Suppressor macrophage treated with lipopolysaccharide for 1 hour (primary cell): ENCODE measurements at regions not wholly inside any gene's neighbourhood (a gene's known extent, or its start where the extent isn't known, plus 50 kb on each side); places are given as distances from the start of the nearest gene placed in this dataset.
"Not testable (repeated sequence)": the region's sequence is repeated elsewhere in the genome, so short reads cannot be mapped to it uniquely, and the experiment has no call there.

Source experiments
- DNase-seq, 3 donors: peaks; one replicate each; pipeline ENCODE4 v3.0.0-alpha.2; 2020 to 2022

DNA sequence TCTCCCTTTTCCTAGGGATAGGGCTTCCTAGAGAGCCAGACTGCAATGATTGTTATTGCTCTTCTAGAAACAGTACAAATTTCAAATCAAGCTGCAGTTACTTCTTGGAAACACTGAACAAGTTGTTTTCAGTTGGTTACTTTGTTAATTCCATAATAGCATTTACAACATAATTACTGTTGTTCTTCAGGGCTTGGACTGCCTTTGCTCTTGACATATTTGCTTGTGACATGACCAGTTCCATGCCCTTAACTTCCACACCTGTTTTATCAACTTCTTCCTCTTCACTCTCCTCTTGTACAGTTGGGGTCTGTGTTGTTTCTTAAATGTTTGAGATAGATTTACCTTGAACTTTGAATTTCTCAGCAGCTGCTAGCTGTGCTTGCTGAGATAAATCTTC lies 104.4 kb downstream of the SEC23IP start:
- DNase-seq = no peak

DNA sequence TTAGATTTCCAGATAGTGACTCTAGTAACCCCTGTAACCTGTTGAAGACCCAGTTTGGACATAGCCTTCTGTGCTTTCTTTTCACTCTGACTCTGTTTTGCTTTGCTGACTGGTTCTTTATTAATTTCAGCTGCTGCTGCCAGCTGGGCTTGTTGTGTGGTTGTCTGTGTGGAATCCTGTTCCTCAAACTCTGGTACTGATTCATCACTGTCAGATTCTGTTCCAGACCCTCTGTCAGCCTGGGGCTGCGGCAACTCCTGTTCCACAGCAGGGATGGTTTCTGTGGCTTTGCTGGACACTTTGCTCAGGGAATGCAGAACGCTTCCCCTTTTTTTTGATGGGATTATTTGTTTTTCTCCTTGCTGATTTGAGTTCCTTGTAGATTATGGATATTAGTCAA lies 104.9 kb downstream of the SEC23IP start:
- no peak for DNase-seq

DNA sequence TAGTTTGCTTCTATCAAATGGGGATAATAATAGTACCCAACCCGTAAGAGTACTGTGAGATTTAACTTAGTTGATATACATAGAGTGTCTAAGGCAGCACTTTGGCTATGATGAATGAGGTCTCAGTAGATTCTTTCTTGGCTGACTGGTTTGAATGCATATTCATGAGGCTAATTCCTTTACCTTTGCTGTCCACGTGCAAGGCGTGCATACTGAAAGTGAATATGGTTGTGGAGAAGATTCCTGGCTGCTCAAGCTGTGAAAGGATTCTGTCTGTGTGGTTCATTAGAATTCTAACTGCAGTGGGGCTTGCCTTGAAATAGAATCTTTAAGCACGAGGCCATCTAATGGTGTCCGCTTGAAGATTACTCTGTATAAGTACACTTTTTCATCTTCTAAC lies 110.3 kb downstream of the SEC23IP start:
- DNase-seq = no peak

DNA sequence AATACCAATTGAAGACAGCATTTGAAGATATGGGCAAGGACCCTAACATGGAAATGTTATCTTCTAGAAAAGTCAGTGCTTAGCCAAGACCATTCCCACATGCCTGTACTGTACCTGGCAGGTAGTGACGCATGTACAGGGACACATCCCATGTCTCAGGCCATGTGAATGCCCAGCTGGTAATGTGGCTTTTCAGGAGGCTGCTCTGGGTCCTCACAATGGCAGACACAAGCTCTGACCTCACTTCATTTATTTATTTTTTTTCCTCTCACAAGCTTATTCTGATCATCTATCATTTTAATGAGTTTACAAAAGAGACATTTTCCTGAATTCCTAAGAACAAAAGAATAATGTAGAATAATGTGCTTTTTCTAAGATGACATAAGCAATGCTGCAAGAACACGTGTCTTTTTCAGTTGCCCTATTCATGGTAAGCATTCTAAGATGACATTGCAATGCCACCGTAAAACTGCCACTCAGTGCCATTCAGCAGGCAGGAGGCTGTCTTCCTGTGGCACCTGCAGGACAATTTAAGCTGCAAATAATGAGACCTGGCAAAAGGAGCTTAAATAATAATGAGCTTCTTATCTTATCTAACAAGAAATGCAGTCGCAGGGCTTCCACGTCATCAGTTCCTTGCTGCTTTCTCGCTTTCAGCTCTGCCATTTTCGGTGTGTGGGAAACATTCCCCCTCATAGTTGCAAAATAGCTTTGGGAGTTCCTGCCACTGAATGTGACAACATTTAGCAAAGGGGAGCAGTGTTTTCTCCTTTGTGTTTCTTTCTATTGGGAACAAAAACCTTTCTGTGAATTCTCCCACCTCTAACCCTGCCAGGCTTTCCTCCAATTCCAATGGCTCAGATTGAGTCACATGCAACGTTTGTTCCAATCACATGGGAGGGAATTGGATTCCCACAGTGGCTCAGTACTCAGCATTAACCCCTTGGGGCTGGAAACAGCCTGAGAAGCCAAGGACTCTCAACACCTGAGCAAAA lies 113.0 kb downstream of the SEC23IP start:
- no peak for DNase-seq

DNA sequence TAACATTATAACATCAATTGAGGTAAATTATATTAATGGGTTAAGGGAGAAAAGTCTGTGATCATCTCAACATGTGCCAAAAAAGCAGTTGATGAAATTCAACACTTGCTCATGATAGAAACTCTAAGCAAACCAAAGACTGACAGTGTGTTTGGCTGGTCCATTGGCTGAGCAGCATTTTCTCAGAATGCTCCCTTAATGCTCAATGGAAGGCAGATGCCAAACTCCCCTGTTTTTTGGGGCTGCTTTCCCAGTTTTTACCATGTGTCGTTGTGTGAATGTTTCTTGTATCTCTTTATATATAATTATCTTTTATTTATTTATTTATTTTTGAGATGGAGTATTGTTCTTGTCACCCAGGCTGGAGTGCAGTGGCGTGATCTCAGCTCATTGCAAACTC lies 114.7 kb downstream of the SEC23IP start:
- DNase-seq = no peak

DNA sequence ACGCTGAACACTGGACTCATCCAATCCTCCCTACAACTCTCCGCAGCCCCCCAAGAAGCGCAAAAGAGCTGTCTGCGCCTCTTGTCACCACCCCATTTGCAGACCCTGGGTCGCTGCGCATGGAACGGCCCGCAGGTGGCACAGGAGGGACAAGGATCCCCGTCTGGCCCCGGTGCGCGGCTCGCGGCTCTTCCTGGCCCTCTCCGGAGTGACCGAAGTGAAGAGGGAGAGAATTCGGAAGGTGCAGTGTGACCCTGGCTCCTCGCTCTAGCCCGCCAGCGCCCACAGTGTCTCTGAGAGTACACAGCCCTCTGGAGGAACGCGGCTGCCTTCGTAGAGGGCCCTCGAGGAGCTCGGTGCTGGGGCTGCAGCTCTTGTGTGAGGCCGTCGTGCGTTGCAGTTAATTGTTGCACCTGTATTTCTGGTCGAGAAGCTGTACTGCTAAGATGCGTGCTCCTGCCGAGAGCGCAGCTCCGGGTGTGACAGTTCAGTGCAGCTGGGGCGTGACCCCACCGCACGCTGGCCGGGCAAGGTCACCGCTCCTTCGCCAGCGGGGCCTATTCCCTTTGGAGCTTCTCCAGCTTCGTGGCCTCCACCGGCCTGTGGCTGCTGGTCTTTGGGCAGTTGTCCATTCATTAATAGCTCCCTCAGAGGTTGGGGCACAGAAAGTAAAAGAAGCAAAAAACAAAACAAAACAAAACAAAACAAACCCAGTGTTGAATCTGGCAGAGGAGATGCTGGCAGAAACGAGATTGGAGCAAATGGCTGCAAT lies 119.0 kb downstream of the SEC23IP start:
- no peak for DNase-seq

DNA sequence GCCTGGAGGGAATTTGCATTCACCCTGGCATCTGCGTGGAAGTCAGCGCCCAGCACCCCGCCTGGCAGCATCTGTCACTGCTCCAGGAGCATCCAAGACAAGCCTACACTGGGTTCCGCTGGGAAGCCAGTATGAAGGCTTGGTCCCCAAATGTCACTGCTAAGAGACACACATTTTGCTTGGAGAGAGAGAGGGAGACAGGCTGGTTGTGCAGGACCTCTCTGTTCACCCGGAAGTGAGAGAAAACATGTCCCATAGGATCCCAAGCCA lies 119.5 kb downstream of the SEC23IP start:
- no peak for DNase-seq

DNA sequence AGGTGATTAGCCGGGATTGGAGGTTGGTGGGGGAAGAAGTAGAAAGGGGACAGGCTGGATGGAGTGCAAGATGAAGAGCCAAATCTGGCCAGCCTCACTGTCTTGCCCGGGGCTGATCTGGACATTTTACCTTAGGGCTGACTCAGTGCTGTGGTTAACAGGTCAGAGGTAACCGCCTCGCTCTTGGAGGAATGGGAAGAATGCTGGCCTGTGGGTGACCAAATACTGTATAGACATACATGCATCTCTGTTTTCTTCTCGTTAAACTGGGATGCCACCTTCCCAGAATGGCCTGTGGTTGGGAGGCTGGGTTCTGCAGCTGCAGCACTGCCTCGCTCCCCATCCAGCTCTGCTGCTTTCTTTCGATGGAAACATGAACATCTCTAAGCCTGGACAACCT lies 120.0 kb downstream of the SEC23IP start:
- no peak for DNase-seq

DNA sequence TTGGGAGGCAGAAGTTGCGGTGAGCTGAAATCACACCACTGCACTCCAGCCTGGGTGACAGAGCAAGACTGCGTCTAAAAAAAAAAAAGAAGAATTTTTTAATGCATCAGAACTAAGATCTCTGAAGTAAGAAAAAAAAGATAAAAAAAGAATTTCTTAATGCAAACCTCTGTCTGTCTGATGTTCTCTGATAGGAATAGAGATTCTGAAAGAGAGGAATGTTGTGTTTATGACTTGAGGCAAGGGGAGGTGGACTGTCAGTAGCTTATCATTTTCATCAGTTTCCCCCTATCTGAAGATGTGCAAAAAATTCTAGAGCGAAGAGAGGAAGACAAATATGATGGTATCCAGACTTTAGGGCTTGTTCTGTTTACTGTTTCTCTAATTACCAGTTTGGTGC lies 121.5 kb downstream of the SEC23IP start:
- no peak for DNase-seq

DNA sequence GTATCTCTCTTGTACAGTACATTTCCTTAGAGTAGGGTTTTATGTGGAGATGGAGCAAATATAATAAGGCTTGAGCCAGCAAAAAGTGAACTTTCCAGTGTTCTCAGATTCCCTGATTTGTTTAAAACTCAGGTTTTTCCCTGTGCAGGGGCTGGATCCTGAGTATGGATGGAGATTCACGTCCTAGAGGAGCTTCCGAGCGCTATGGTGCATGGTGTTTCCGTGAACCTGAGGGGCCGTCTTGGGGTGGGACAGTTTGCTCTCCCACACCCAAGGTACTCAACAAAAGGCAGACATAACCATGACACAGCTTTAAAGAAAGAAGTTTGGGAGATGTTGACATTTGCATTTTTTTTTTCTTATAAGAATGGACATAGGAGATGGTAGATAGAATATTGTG lies 122.5 kb downstream of the SEC23IP start:
- no peak for DNase-seq

DNA sequence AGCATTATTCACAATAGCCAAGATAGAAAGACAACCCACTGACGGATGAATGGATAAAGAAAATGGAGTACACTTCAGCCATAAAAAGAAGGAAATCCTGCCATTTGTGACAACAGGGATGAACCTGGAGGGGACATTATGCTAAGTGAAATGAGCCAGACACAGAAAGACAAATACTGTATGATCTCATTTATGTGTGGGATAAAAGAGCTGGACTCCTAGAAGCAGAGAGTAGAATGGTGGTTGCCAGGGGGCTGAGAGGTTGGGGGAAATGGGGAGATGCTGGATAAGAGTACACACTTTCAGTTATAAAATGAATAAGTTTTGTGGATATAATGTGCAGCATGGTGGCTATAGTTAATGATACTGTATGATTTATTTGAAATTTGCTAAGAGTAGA lies 124.4 kb downstream of the SEC23IP start:
- no peak for DNase-seq

DNA sequence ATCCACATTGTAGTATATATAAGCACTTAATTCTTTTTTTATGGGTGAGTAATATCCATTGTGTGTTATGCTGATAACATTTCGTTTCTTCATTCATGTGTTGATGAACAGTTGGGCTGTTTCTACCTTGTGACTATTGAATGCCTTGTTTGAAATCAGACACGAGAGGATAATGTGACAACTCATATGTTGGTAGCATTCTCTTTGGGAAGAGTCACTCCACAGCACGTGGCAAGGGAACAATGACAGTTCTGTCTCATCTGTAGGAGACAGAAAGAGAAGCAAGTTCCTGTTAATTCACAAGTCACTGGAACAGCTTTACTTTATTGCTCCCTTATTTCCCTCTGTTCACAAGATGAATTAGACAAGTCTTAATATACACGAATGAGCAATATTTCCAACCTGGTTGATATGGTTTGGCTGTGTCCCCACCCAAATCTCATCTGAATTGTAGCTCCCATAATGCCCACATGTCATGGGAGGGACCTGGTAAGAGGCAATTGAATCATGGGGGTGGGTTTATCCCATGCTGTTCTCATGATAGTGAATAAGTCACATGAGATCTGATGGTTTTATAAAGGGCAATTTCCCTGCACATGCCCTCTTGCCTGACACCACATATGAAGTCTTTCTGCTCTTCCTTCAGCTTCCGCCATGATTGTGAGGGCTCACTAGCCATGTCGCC lies 125.3 kb downstream of the SEC23IP start:
- no peak for DNase-seq

DNA sequence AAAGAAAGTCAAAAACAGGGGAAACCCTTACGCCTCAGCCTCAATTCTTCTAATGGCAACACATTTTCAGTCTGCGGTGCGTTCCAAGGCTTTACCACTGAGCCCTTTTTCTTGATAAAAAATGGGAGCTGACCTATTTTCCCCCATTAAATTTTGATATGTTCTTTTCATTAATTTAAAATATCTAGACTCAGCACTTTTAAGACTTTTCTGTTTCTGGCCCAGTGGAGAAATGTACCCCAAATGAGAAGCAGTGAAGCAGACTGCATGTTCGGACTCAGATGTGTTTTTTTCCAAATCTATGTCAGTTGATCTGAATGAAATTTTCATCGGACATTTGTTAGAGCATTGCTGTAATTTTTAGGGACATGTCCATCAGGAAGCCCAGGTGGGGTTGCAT lies 126.2 kb downstream of the SEC23IP start:
- no peak for DNase-seq

DNA sequence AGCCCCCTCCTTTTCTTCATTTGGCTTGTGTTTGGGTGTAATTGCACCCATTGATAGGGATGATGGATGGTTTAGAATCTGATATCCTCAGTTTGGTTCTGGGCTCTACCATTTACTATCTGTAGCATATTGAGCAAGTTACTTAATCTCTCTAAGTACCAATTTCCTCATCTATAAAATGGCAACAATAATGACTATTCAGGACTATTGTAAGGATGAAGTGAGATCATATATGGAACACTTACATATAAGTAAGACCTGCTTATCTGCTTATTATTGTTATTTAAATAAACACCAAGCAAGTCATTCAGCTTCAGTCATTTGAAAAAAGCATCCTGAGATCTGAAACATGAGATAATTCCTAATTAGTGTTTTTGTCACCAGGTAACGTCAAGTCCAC lies 127.0 kb downstream of the SEC23IP start:
- no peak for DNase-seq

DNA sequence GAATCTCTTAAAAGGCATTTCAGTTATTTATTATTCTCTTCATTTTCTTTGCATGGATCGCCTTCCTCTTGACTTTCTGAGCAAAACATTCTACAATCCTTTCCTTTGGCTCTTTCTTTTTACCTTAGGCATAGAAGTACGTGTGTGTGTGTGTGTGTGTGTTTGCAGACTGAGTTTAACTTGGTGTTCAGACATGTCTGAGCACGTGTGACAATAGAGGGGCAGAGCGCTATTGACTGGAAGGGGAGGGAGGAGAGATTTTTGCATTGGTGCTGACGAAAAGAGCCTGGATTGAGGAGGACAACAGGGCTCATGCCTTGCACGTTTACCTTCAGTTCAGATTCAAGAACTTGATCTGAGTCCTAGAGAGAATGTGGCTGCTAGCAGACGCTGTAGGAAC lies 129.8 kb downstream of the SEC23IP start:
- DNase-seq = no peak

DNA sequence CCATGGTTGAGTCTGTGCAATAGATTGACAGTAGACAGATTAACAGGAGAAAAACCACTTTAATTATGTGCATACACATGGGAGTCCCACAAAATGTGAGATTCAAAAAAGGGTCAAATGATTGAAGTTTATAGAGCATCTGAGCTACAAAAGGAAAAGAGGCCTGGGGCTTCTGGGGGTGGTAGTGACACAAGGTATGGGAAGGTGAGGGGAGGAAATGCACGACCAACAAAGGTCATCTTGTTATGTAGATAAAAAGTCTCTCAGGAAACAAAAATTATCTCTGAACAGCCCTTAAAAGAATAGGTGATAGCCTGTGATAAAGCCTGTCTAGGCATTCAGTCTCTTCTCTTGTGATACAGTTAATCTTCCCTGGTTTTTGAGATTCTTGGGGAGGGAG lies 141.7 kb downstream of the SEC23IP start:
- no peak for DNase-seq

DNA sequence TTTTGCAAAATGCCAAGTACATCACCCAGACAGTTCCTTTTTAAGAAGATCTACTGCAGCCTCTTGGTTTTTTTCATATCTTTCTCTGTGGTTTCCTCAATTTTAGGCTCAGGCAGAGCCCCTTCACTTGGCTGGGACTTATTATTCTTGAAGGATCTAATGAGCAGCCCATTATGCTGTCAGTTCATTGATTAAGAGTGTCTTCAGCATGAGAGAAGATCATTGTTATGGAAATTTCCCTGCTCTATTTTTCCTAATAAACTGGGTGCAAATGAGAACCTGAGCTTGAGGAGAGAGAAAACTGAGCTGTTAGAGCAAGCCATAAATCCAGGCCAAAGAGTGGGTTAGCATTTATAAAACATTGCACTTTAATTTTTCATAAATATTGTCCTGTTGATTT lies 146.5 kb downstream of the SEC23IP start:
- DNase-seq = no peak

DNA sequence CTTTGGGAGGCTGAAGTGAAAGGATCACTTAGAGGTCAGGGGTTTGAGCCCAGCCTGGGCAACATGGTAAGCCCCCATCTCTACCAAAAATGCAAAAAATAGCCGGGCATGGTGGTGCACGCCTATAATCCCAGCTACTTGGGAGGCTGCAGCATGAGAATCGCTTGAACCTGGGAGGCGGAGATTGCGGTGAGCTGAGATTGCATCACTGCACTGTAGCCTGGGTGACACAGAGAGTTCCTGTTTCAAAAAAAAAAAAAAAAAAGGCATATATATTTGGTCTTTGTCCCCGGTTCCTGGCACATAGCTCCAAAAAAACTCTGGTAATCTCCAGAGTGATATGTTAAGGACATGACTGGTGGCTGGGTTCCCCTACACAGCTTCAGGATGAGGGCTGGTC lies 147.3 kb downstream of the SEC23IP start:
- peak in 1 of 3 donors; percentile 10 for DNase-seq

DNA sequence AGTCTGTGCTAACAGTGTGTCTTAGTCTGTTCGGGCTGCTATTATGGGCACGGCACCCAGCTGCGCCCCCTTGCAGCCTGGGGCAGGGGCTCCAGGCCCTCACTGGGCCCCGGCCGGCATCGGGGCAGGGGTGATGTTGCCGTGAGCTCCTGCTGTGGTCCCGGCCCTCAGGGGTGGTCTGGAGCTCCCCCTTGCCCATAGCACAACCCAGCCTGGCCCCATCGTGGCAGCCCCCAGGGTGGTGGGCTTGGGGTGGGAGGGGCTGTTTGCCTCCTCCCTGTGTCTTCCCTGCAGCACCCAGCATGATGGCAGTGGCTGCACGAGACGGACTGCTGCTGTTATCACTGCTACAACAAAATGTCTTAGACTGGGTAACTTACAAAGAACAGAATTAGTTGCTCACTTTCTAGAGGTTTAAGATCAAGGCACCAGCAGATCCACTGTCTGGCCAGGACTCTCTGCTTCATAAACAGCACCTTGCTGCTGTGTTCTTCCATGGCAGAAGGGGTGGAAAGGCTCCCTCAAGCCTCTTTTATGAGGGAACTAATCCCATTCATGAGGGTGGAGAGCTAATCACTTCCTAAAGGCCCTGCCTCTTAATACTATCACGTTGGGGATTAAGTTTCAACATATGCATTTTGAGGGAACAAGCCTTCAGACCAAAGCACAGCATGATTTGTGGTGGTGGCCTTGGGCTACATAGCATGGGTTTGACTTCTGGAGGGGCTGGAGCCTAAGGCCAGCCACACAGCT lies 149.5 kb downstream of the SEC23IP start:
- no peak for DNase-seq

DNA sequence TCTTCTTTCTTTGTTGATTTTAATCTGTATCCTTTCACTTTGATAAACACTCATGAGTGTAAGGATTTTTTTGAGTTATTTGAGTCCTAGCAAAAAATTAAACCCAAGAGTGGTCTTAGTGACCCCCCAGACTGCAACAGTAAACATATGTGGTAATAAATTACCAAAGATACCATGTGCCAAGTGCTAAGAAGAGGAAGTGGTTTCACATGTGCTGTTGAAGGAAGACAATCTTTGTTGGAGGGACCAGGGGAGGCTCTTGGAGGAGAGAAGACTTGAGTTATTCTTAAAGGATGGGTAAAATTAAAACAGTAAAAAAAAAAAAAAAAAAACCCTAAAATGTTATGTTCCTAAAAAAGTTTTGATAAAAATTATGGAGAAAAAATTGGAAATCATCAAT lies 150.2 kb downstream of the SEC23IP start:
- no peak for DNase-seq

DNA sequence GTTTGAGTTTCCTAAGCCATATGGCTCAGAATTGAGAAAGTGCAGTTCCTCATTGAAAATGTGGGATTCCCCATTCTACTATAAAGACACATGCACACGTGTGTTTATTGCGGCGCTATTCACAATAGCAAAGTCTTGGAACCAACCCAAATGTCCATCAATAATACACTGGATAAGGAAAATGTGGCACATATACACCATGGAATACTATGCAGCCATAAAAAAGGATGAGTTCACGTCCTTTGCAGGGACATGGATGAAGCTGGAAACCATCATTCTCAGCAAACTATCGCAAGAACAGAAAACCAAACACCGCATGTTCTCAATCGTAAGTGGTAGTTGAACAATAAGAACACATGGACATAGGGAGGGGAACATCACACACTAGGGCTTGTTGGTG lies 154.8 kb downstream of the SEC23IP start:
- not testable (repeated sequence) for DNase-seq

DNA sequence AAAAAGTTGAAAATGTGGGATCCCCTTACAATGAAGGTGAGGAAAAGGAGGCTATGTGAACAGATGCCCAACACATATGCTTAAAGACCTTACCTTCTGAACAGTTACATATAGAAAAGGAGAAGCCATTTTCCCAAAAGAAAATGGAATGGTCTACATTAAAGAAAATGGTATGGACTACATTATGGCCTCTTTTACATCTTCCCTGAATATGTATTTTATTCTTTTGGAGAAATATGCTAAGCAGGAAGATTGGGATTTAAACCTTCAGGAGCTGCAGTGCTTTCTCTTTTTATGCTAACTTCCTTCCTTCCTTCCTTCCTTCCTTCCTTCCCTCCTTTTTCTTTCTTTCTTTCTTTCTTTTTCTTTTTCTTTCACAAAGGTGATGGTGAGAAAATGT lies 155.4 kb downstream of the SEC23IP start:
- DNase-seq = no peak

DNA sequence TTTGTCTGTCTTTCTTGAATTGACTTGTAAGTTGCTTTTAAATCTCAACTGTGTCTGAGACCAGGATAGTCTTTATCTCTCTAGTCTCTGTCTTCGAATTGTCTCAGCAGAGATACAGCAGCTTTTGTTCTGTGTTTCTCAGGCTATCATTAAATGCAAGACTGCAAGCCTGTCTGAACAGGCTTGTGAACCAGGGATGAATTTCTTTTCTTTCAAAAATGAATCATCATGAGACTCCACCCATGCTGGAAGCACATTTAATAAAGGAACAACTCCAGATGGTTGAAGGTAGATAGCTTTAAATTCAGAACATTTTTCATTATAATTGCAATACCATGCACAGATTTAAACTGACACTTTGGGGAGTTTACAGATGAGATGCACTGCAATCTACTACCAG lies 155.9 kb downstream of the SEC23IP start:
- no peak for DNase-seq
